Neutrophil (primary cell): ENCODE measurements at regions not wholly inside any gene's neighbourhood (a gene's known extent, or its start where the extent isn't known, plus 50 kb on each side); places are given as distances from the start of the nearest gene placed in this dataset.

Source experiments
- H3K27ac ChIP-seq: fragments of 200-600 bp; sonication (generic); 2 replicates; pipeline ENCODE4 v1.5.1; 2016; ENCODE audit warnings: mild to moderate bottlenecking, moderate library complexity
- H3K27me3 ChIP-seq: fragments of 200-600 bp; sonication (generic); 2 replicates; pipeline ENCODE4 v1.6.0; 2016; ENCODE audit warnings: mild to moderate bottlenecking
- H3K36me3 ChIP-seq: fragments of 200-600 bp; sonication (generic); 2 replicates; pipeline ENCODE4 v1.5.1; 2017
- H3K4me1 ChIP-seq, 2 experiments: fragments of 200-600 bp in 1 of 2; sonication (generic) in 1 of 2; 1 replicate in 1 of 2; 2 replicates in 1 of 2; pipeline versions ENCODE4 v1.5.1 to v1.6.1; 2013 to 2016; ENCODE audit warnings: low read depth in 1 of 2, low read length in 1 of 2, mild to moderate bottlenecking in 1 of 2, moderate library complexity in 1 of 2; ENCODE audit not compliant: control insufficient read depth in 1 of 2, insufficient read depth in 1 of 2
- H3K4me3 ChIP-seq, 2 experiments: fragments of 200-600 bp in 1 of 2; sonication (generic) in 1 of 2; 1 replicate in 1 of 2; 2 replicates in 1 of 2; pipeline ENCODE4 v1.5.1; 2013 to 2016; ENCODE audit warnings: low read depth in 1 of 2, low read length in 1 of 2, mild to moderate bottlenecking in 1 of 2, moderate library complexity in 1 of 2
- H3K9me3 ChIP-seq: fragments of 200-600 bp; sonication (generic); 2 replicates; pipeline ENCODE4 v1.5.1; 2016
- CTCF ChIP-seq: fragments of 200-600 bp; sonication (generic); IDR thresholded peaks from 2 replicates; pipeline ENCODE4 v1.5.1; 2016; ENCODE audit warnings: antibody characterized with exemption

GRCh38 chr18:77910347-77910746 lies 660.7 kb downstream of the GALR1 start:
- no peak for TF ChIP-seq CTCF
- Histone ChIP-seq H3K9me3 (no peaks in the 10 kb centered on the region), H3K4me1 (no peaks in the 10 kb centered on the region), H3K27ac (no peak overlapping the region), H3K27me3 (peaks cover 18% of the 10 kb centered on the region), H3K4me3 (no peak overlapping the region), H3K36me3 (no peaks in the 10 kb centered on the region)

DNA sequence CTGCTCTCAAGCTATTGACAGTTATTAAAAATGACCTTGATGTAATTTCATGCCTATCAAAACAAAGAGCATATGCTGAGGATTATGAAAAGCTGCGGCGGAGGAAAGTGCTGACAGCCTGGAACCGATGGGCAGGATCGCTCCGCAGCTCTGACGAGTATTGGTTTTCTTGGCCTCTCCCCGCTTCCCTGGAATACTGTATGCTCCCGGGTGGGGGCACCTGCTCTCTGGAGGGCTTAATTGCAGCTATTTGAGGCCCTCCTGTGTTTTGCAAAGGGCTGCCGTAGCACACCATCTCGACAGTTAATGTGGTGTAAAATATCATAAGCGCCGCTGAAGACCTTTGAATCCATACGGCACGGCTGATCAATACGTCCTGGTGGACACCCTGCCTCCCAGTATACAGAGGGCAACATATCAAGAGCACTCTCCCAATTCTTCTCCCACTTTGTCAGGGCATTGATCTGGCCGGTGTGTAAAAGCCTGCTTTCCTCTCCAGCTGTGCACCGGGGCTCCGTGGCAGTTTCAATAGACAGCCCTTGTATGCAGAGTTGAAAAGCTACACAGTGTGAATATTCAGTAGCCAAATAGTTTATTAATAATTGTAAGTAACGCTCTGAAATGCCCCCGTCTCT lies 662.4 kb downstream of the GALR1 start:
- Histone ChIP-seq H3K4me3 (no peak overlapping the region), H3K27me3 (peaks cover 18% of the 10 kb centered on the region), H3K27ac (no peak overlapping the region), H3K9me3 (no peaks in the 10 kb centered on the region), H3K36me3 (no peaks in the 10 kb centered on the region), H3K4me1 (no peaks in the 10 kb centered on the region)
- no peak for TF ChIP-seq CTCF

DNA sequence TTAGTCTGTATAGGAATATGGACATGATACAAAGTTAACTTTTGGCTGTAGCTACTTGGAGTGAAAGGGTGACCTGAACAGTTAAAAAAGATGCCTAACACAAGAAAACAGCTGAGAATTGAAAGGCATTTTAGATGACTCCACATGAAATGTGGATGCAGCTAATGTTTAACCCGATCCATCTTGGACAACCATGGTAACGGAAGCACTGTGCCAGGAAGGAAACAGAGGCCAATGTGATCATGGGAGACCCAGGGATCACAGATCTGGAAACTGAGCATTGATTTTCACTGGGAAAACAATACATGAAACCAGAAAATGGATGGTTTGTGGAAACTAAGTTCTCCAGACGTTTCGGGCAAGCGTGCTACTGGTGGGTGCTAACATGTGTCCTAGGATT lies 669.1 kb downstream of the GALR1 start:
- H3K36me3 ChIP-seq: no peaks in the 10 kb centered on the region
- H3K27ac ChIP-seq: no peak overlapping the region
- H3K4me1 ChIP-seq: no peaks in the 10 kb centered on the region
- no peak overlapping the region for H3K4me3 ChIP-seq
- no peaks in the 10 kb centered on the region for H3K27me3 ChIP-seq
- no peak for TF ChIP-seq CTCF
- H3K9me3 ChIP-seq: no peaks in the 10 kb centered on the region

GRCh38 chr18:77919923-77920322 lies 670.3 kb downstream of the GALR1 start:
- H3K4me1 ChIP-seq: no peaks in the 10 kb centered on the region
- H3K27ac ChIP-seq: no peak overlapping the region
- no peak for TF ChIP-seq CTCF
- no peaks in the 10 kb centered on the region for H3K27me3 ChIP-seq
- no peak overlapping the region for H3K4me3 ChIP-seq
- no peaks in the 10 kb centered on the region for H3K36me3 ChIP-seq
- no peaks in the 10 kb centered on the region for H3K9me3 ChIP-seq

DNA sequence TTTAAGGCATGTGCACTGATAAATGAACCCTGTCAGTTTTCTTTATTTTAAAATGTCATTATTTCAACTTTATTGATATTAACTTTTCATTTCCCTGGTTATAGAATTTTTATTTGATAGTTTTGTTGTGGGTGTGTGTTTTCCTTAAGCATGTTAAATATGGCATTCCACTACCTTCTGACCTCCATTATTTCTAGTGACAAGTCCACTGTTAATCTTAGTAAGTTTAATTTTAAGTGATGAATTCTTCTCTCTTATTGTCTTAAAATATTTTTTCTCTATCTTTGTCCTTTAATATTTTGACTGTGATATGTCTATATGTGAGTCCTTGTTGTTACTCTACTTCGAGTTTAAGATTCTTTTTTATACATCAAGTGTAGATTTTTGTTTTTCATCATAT lies 685.7 kb downstream of the GALR1 start:
- H3K27me3 ChIP-seq: no peaks in the 10 kb centered on the region
- H3K36me3 ChIP-seq: no peaks in the 10 kb centered on the region
- H3K9me3 ChIP-seq: no peaks in the 10 kb centered on the region
- no peak overlapping the region for H3K4me3 ChIP-seq
- no peak overlapping the region for H3K27ac ChIP-seq
- no peaks in the 10 kb centered on the region for H3K4me1 ChIP-seq
- TF ChIP-seq CTCF: no peak

DNA sequence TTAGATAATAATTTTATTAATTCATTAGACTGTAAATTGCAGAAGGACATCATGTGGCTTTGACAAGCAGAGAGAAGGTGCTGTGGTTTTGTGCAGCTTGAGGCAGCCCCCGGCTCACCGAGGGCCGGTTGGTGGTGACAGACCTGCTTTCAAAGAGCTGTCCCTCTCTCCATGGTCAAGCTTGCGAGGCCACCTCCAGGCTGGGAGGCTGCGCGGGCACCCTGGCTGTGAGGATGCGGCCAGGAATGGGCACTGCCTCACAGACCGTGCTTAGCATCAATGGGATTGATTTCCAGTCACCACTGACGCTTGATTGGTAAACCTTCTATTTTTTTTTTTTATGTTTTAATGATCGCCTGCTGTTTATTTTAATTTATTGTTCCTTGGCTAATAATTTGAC lies 690.9 kb downstream of the GALR1 start:
- H3K9me3 ChIP-seq: no peaks in the 10 kb centered on the region
- no peak overlapping the region for H3K27ac ChIP-seq
- H3K27me3 ChIP-seq: no peaks in the 10 kb centered on the region
- H3K36me3 ChIP-seq: no peaks in the 10 kb centered on the region
- H3K4me1 ChIP-seq: no peaks in the 10 kb centered on the region
- no peak overlapping the region for H3K4me3 ChIP-seq
- no peak for TF ChIP-seq CTCF
